Hippocampal formation (tissue), 2 donors: ENCODE measurements at regions not wholly inside any gene's neighbourhood (a gene's known extent, or its start where the extent isn't known, plus 50 kb on each side); places are given as distances from the start of the nearest gene placed in this dataset.

ENCODE experiments used
- DNase-seq, 2 donors: peaks; one replicate each; lab custom pipeline; 2025; lab: John Stamatoyannopoulos, UW

- no peak for DNase-seq
These were observed 57.1 kb upstream of the RHOBTB1 start for GRCh38 chr10:61000769-61001730.

- DNase-seq, result no peak
These were observed 54.9 kb upstream of the RHOBTB1 start for GRCh38 chr10:60998932-60999331.

GRCh38 chr10:60994128-60994527, 50.1 kb upstream of the RHOBTB1 start:
- no peak for DNase-seq
